HG03060 (cell line): ENCODE measurements at regions not wholly inside any gene's neighbourhood (a gene's known extent, or its start where the extent isn't known, plus 50 kb on each side); places are given as distances from the start of the nearest gene placed in this dataset.
"Not testable (repeated sequence)": the region's sequence is repeated elsewhere in the genome, so short reads cannot be mapped to it uniquely, and the experiment has no call there.

Source experiments
- ATAC-seq: cut with Tn5 transposase; IDR thresholded peaks from one replicate; pipeline ENCODE4 v1.9.1; 2021; ENCODE audit warnings: low read depth, moderate number of reproducible peaks; ENCODE audit not compliant: unreplicated experiment

DNA sequence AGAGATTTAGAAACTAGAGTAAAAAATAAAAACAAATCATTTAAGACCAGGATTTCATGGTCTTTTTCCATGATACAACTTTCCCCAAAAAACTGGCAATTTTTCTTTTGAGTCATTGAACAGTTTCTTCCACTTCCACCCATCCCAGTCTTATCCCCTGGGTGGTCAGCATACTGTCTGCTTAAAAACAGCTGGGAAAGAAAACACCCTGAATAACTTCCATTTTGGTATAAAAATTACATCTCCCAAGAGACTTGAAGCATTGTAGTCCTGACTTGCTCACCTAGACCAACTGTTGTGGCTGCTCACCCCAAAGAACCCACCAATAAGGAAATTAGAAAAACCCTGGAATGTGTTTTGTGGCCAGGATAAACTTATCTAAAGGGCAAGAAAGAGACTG, 731.3 kb downstream of the NR2F1-AS1 start:
- no peak for ATAC-seq

DNA sequence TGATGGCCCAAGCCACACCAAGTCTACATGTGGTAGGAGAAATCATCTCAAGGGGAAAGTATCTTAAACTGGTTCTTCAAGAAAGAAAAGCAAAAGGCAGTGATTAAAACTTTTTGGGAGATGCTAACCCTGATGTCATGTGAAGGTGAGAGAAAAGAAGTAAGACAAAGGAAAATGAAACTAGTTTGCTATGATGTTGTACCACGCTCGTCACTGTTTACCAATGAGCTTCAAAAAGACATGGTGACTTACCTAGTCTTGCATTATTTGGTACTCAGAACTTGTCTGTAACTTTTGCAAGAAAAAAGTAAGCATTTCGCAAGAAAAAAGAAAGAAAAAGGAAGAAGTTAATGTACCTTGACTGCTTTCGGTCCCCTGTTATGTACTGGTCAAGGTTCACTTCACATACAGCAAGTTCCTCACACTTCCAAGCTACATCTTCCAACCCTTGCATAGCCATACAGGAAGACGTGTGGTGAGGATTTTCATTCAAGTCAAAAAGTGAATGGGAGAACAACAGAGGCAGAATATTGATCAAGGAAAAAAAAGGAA, 739.3 kb downstream of the NR2F1-AS1 start:
- no peak for ATAC-seq

DNA sequence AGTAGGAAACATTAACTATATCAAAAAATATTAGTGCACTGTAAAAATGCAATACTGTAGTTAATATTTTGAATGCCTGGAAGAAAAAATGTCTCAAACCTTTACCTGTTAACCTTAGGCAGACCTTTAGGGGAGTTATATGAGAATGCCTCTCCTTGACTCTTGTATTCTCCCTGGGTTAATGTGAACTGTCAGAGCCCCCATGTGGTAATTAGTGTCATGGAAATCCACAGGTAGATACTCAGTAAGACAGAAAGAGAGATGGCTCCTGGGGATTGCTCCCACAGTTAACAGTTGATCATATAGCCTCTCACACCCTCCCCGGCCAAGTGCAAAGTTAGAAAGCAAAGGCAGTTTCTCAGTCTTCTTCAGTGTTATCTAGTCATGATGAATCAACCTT, 742.8 kb downstream of the NR2F1-AS1 start:
- no peak for ATAC-seq

DNA sequence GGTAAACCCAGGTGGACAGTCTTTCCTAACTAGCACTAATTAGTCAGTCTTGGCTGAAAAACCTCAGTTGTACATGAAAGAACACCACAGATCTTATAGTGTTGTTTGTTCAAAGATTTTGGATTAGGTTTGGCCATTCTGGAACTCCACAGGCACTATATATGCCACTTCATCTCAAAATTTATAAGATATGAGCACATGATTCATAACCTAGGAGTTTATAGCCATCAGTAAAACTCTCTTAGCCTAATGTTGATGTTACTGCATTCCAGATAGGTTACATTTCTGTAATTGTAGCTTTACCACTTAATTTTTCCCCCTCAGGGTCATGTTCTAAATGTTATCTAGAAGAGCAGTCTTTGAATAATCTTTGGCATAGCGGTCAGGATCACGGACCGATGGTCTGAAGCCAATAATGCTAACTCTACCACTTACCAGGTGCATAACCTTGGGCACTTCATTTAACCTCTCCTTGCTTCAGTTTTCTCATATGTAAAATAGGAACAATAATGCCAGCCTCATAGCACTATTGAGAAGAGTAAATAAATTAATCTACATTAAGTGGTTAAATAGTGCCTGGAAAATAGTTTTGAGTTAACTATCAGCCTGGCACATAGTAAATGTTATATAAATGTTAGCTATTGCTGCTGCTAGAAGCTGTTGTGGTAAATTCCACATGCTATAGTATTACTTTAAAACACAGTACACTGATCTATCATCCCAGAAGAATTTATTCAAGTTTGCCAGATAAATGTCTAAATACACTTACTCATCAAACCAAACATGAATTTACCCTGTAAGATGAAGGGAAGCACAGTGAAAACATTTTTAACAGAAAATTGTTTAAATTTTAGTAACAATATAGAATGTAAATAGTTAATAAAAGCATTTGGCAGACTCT, 743.9 kb downstream of the NR2F1-AS1 start:
- ATAC-seq, result no peak

DNA sequence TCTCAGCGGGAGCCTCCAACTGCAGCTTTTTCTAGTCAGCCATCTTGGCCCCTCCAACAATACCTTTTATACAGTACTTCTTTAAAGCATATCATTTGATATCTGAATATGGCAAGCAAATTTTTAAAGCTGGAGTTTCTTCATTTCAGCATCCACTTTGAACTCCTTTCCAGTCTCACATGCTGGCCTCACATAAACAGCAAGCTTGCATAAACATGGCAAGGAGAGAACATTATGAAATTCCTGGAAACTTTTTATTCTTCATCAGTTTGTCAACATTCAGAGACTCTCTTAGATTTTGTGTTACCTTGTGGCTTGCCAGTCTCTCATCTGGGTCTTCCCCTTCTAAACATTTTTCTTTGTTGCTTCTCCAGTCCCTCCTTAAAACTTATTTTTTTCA, 745.3 kb downstream of the NR2F1-AS1 start:
- no peak for ATAC-seq

DNA sequence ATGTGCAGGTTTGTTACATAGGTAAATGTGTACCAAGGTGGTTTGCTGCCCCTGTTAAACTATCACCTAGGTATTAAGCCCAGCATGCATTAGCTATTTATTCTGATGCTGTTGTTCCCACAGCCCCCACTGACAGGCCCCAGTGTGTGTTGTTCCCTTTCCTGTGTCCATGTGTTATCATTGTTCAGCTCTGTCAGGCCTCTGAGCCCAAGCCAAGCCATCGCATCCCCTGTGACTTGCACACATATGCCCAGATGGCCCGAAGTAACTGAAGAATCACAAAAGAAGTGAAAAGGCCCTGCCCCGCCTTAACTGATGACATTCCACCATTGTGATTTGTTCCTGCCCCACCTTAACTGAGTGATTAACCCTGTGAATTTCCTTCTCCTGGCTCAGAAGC, 757.5 kb downstream of the NR2F1-AS1 start:
- not testable (repeated sequence) for ATAC-seq

DNA sequence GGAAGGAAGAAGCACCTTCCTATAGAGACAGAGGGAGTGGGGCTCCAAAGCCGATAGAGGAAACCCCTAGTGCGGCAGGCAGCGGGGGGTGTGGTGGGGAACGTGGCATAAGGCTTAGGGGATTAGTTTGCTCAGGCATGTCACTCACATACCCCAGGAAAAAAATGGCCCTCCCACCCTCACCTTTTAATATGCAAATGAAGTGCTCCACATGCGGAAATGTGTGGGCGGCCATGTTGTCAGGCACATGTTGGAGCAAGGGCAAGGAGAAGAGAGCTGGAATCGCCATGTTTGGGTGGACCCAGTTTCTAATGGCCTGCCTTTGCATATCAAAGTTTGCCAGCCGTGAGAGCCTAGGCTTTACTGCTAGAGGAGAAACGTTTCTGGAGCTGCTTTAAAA, 758.8 kb downstream of the NR2F1-AS1 start:
- ATAC-seq, result no peak

DNA sequence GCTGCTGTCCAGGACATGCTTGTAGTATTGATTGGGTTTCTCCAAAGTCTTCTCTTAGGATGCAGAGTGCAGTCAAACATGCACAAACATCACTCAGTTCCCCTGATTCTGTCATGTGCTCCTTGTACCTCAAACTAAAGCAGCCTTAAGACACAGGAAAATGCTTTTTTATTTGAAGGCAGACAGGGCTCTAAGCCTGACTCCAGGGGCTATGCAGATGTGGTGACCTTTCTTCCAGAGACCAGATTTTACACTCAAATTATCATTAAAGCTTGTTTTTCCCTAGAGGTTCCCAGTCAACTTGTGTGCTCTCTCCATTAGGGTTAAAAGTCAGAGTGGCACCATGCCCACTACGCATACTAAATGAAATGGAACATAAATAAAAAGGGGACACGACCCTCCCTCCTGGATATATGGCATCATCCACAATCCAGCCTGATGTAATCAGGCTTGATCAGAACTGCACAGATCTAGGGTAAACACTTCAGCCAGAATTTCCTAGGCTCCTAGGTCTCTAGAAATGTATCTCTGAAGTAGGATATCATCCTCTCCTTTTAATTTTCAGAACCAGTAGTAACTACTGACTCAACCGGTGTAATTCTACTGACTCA, 771.1 kb downstream of the NR2F1-AS1 start:
- ATAC-seq, result no peak

DNA sequence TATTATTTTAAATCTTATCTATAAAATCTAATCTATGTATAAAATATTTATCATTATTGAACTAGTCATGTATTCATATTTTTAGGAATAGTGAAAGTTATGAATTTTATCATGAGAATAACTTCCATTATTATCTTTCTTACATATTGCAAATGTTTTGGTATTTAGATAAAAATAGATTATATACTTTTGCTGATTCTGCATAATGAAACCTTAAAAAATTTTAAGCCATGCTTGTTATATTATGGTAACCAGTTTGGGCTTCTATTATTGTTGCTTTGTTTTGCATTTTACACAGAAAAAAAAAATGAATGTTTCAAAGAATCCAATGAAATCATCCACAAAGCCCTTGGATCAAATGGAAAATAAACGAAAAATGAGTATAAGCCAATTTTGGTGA, 772.5 kb downstream of the NR2F1-AS1 start:
- no peak for ATAC-seq

DNA sequence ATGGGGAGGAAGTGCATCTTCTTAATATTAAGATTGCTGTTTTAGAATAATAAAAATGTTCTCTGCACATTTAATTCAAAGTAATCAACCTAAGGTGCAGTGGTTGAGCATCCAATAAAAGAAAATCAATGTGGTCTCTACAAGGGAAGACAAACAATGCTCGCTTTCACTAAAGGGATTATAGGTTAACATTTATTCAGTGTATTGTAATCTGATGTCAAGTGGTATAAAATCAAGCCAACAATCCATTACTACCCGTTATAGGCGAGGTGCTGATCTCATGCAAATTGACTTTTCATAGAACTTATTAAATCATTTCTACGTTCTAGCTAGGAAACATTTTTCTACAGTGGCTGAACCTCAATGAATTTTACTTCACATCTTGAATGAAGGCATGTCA, 773.9 kb downstream of the NR2F1-AS1 start:
- no peak for ATAC-seq

DNA sequence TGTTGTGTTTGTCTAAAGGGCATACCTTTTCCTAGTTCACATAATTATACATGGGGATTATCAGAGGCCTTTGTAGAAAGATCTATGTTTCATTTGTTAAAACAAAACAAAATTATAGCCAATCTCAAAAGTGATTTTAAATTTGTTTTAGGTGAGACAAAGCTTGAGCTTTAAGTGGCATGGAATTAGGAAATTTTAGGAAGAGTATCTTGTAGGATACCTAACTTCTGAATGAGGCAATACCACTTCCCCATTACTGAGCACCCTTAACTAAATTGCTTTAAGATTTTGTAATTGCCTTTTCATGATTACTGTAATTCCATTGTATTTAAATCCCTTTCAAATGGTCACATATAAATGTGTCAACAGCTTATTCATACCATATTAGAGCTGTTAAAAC, 775.6 kb downstream of the NR2F1-AS1 start:
- ATAC-seq, result no peak

DNA sequence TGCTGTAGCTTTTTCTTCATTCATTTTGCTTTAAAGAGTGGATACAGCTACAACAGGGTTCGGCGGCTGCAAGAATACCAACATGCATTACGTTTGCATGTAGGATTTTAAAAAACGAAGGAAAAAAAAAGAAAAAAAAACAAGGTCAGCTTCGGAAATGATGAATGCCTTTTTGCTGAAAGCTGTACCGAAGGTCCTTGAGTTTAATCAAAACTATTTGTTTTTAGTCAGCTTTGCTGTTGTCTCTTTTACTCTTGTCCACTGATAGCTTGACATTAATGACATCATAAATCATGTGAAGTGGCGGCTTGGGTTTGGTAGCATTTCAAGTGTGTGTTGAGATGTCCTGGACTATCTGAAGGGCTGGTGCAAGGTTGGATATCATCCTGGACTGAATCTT, 779.1 kb downstream of the NR2F1-AS1 start:
- ATAC-seq, result no peak

DNA sequence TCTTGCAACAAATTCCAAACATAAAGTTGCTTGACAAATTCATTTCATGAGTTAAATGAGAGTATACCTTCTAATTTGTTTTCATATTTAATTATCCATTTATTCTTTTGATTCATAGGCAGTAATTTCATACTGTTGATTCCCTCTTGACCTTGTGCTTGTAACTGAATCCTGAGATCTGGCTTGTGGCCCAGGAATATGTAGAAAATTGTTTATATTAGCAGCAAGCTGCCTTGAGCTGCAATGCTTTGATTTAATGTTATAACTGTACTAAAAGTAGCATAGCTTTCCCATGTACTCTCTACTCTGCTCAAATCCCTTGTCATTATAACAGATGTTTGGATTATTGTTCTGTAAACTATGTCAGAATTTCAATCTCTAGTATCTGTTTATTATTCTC, 780.7 kb downstream of the NR2F1-AS1 start:
- ATAC-seq, result no peak

DNA sequence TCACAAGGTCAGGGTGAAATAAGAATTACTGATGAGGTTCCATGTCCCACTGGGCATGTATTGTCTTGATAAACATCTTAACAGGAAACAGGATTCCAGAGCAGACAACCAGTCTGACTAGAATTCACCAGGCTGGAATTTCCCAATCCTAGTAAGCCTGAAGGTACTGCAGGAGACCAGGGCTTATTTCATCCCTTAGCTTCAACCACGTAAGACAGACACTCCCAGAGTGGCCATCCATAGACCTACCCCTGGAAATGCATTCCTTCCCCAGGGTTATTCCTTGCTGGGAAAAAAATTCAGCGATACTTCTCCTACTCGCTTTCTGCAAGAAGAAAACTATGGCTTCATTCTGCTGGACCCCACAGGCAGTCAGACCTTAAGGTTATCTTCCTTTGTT, 785.4 kb downstream of the NR2F1-AS1 start:
- no peak for ATAC-seq

DNA sequence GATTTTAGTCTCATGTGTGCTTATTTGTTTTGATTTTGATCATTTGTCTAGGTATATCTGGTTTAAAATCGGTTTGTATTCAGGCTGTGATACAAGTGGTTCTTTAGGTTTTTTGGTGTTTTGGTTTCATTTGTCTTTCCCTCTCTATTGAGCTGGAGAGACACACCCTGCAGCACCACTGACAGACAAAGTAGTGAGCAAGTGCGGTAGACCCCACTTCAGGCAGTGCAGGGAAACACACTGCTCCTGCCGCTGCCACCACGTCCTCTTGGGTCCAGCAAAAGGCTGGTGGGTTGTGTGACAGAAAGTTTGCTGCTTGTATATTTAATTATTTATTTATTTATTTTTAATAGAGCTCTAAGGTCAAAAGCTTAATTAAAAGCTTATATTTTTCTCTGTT, 801.0 kb downstream of the NR2F1-AS1 start:
- no peak for ATAC-seq

DNA sequence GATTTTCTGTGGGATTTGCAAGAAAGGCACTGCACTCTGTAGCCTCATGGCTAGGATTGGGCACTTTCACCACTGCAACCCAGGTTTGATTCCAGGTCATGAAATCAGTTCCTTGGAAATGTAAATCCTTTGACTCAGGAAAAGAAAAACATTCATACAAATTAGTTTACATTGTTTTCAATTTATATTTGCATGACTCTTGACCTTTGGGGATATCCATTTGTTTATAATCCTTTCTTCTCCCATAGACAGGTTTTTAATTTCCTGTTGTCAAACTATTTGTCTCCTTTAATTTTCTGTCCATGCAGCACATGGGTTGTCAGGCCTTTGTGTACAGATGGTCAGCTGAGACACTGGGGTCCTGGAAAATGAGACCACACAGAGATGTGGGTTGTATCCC, 801.5 kb downstream of the NR2F1-AS1 start:
- no peak for ATAC-seq

DNA sequence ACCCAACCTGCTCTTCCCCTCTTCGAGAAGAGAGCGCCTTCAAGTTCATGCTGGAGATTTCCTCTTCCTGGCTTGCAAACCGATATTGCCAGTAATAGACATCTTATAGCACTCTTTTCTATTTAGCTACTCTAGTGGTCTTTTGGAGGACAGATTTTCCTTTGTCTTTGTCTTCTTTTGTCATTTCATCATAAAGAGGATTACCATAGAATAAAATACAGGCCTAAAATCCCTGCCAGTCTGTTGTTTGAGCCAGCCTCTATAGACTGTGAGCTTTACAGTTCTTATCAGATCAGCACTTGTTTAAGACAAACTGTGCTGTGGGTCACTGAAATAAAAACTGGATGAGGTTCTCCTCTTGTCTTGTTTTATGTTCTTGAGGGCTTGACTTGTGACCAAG, 802.8 kb downstream of the NR2F1-AS1 start:
- ATAC-seq, result no peak

DNA sequence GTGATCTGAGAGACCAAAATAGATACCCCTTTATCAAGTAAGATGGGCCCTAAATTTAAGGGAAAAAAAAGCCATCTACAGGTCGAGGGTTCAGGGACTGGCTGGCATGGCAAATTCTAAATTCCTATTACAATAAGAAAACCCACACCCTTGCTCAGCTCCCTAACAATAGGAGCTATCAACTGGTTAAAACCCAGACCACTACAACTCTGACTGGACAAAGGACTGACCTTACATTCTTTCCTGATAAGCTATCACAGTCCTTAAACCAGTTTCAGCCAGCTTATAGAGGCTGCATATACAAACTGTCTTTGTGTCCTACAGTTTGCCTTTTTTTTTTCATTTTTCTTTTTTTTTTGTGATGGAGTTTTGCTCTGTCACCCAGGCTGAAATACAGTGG, 803.6 kb downstream of the NR2F1-AS1 start:
- ATAC-seq, result no peak

DNA sequence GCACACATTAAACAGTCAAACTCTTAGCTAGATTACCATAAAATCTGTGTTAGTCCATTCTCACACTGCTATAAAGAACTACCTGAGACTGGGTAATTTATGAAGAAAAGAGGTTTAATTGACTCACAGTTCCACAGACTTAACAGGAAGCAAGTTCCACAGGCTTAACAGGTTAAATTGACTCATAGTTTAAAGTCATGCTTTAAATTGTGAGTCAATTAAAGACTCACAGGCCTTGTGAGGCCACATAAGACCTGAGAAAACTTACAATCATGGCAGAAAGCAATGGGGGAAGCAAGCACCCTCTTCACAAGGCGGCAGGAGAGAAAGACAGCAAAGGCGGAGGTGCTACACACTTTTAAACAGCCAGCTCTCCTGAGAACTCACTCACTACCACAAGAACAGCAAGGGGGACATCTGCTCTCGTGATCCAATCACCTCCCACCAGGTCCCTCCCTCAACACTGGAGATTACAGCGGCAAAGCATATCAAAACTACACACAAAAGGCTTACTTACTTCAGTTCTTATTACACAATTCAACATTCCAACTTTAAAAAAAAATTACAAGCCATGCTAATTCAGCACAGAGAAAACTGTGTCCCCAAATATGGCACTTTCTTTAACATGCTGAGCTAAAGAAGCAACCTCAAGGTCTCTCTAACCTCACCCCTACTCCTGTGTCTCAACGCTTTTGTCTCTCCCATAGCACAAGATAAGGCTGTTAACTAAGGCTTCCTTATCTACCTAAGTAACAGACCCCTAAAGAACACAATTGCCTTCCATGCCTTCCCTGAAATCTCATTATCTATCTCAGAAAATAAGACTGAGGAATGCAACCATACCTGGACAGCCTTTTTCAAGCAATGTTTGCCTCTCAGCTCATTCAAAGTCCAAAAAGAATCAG, 805.1 kb downstream of the NR2F1-AS1 start:
- no peak for ATAC-seq

DNA sequence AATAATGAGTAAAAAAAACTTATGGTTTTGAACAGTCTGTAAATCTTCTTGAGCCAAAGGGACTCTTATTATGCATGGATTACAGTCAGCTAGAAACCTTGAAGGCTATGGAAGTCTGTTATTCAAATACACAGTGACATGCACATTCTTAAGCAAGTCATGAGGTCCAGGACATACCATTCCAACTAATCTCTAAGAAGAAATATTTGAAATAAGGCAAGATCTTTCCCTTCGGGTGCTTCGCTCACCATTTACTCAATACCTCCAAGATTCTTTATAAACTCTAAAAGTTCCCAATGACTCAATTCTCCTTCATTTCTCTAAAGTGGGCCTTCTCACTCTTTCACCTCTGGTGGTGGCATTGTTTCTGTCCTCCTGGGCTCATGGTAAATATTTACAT, 811.0 kb downstream of the NR2F1-AS1 start:
- ATAC-seq, result no peak

DNA sequence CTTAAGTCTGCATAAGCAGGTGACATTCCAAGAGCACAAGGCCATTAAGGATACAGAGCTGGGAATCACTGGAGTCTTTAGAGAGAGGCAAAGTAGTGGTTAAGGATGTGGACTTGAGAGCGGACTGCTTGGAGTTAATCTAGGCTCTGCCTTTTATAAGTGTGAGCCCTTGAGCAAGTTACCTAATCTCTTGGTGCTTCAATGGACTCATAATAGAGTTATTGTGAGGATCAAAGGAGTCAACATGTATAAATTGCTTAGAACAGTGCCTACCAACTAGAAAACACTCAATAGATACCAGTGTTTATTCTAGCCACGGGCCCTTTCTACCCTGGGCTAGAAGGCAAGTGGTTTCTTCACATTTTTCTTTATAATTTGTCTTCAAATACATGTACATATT, 819.4 kb downstream of the NR2F1-AS1 start:
- no peak for ATAC-seq
